ENCODE measurements at regions not wholly inside any gene's neighbourhood (a gene's known extent, or its start where the extent isn't known, plus 50 kb on each side); places are given as distances from the start of the nearest gene placed in this dataset.

GRCh38 chr3:176919836-176920765, 277.2 kb downstream of the TBL1XR1 start:
- POLR2A ChIA-PET, result no interaction called here
- DNase-seq (ENCODE audit: extremely low spot score), result no peak
- CTCF ChIA-PET, result interaction anchor here (1.3 to 1.6 kb wide), 3 partner anchors 18 to 58 kb away, joined by 3 to 4 read pairs (median 3); no protein-coding TSS in a partner anchor
- TF ChIP-seq CTCF (IDR thresholded peaks at IDR 0.05; ENCODE audit: control extremely low read depth, extremely low read depth, low read depth, missing control alignments), result no peak

- ChIA-PET POLR2A (no interaction called here), CTCF (no interaction called here)
- no peak for TF ChIP-seq CTCF (IDR thresholded peaks at IDR 0.05; ENCODE audit: control extremely low read depth, extremely low read depth, low read depth, missing control alignments)
- no peak for DNase-seq (ENCODE audit: extremely low spot score)
Measured at GRCh38 chr3:176916777-176917176, 280.5 kb downstream of the TBL1XR1 start.

GRCh38 chr3:176914764-176915163, 282.5 kb downstream of the TBL1XR1 start:
- ChIA-PET POLR2A (no interaction called here), CTCF (interaction anchor here (0.9 kb wide), 1 partner anchor 42 kb away, joined by 3 read pairs; no protein-coding TSS in a partner anchor)
- no peak for TF ChIP-seq CTCF (IDR thresholded peaks at IDR 0.05; ENCODE audit: control extremely low read depth, extremely low read depth, low read depth, missing control alignments)
- DNase-seq (ENCODE audit: extremely low spot score), result no peak

GRCh38 chr3:176911579-176911978, 285.7 kb downstream of the TBL1XR1 start:
- no peak for DNase-seq (ENCODE audit: extremely low spot score)
- CTCF ChIA-PET, result no interaction called here
- POLR2A ChIA-PET, result no interaction called here
- no peak for TF ChIP-seq CTCF (IDR thresholded peaks at IDR 0.05; ENCODE audit: control extremely low read depth, extremely low read depth, low read depth, missing control alignments)

GRCh38 chr3:176909044-176909443, 288.2 kb downstream of the TBL1XR1 start:
- CTCF ChIA-PET, result no interaction called here
- no peak for TF ChIP-seq CTCF (IDR thresholded peaks at IDR 0.05; ENCODE audit: control extremely low read depth, extremely low read depth, low read depth, missing control alignments)
- DNase-seq (ENCODE audit: extremely low spot score), result no peak
- POLR2A ChIA-PET, result no interaction called here

GRCh38 chr3:176906046-176906905, 291.0 kb downstream of the TBL1XR1 start:
- CTCF ChIA-PET, result no interaction called here
- POLR2A ChIA-PET, result no interaction called here
- DNase-seq (ENCODE audit: extremely low spot score), result no peak
- no peak for TF ChIP-seq CTCF (IDR thresholded peaks at IDR 0.05; ENCODE audit: control extremely low read depth, extremely low read depth, low read depth, missing control alignments)
